T-helper 2 cell treated with Interferon-gamma antibody and Interleukin-4, amounts not matched to agents 100 ng/mL and 5 ng/mL, for 36 hours (primary cell): ENCODE measurements at regions not wholly inside any gene's neighbourhood (a gene's known extent, or its start where the extent isn't known, plus 50 kb on each side); places are given as distances from the start of the nearest gene placed in this dataset.

Source experiments
- intact Hi-C: fragments of 100-400 bp; cut with micrococcal nuclease; formaldehyde crosslinking; loops from one replicate; pipeline ENCODE4 v1.15.1; 2023

DNA sequence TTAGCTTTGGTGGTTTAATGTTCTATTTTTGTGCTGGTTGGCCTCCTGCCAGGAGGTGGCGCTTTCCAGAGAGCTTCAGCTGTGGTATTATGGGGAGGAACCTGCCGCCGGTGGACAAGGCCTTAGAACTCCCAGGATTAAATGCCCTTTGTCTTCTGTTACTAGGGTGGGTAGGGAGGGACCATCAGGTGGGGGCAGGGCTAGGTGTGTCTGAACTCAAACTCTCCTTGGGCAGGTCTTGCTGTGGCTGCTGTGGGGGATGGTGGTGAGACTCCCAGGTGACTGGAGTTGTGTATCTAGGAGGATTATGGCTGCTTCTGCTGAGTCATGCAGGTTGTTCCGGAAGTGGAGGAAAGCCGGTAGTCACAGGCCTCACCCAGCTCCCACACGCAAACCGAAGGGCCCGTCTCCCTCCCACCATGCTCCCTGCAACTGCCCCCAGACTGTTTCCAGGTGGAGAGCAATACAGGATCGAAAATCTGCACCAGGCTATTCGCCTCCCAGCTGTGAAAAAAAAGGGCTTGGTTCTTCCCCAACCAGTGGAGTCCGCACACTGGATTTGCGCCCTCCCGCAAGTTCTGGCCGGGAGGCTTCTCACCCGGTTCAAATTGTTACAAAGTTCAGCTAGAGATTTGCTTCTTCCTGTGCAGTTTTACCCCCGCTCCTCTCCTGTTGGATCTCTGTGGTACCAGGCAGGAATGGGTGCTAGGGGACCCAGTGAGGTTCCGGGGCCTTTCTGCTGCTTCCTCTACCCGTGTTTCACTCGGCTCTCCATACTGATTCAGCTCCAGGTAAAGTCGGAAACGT lies 220.5 kb downstream of the CENPF start:
- intact Hi-C loops = loop anchor here (5.0 kb wide), 1 partner anchor 704 kb away; no protein-coding TSS in a partner anchor

DNA sequence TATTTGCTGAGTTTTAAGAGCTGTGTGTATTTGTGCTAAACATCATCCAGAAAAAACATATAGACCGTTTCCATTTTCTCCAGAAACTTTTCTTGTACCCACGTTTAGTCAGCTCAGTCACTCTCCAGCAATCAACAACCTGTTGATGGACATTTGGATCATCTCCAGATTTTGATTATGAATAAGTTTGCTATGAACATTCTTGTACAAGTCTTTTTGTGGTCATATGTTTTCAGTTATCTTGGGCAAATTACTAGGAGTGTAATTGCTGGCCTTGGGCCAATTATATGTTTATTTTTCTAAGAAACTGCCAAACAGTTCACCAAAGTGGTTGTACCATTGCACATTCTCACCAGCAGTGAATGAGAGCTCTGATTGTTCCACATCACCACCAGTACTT lies 221.8 kb downstream of the CENPF start:
- intact Hi-C loops = loop anchor here (5.0 kb wide), 1 partner anchor 703 kb away; no protein-coding TSS in a partner anchor

DNA sequence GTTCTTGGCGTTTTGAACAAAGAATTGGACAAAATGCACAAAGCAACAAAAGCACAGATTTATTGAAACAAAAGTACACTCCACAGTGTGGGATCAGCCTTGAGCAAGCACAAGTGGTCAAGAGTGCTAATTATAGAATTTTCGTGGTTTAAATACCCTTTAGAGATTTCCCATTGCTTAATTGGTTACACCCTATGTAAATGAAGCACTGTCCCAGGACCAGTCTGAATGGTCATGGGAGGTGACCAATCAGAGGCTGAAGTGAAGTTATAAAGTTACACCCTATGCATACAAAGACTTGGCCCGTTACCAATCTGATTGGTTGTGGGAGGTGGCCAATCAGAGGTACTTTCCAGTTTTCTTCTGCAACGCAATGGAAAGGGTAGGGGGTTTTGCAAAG lies 223.6 kb downstream of the CENPF start:
- intact Hi-C loops = no loop called here

DNA sequence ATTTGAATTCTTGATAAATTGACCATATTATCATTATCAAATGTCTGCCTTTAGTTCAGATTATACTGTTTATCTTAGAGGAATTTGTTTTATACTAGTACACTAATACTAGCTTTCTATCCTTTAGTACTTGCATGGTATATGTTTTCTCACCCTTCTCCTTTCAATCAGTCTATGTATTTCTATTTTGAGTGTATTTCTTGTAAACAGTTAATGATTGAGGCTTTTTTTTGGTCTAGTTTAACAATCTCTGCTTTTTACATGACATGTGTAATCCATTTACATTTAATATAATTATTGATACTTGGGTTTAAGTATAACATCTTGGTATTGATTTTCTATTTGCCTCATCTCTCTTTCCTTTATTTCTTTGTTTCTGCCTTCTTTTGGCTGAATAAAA lies 224.9 kb downstream of the CENPF start:
- intact Hi-C loops = no loop called here

DNA sequence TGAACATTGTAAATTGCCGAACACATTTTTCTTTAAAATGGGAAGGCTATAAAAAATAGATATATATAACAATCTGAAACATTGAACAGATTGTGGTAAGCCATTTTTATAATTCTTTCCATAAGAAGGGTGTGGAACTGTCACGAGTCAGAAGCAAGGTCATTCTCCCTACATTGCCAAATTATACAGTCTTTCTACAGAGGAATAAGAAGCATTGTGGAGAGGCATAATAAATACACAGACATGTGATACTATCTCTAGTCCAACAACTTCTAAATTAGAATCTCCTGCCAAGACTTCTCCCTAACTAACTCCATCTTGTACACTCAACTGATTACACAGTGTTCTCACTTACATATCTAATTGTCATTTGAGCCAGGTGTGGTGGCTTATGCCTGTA lies 227.9 kb downstream of the CENPF start:
- intact Hi-C loops = no loop called here

DNA sequence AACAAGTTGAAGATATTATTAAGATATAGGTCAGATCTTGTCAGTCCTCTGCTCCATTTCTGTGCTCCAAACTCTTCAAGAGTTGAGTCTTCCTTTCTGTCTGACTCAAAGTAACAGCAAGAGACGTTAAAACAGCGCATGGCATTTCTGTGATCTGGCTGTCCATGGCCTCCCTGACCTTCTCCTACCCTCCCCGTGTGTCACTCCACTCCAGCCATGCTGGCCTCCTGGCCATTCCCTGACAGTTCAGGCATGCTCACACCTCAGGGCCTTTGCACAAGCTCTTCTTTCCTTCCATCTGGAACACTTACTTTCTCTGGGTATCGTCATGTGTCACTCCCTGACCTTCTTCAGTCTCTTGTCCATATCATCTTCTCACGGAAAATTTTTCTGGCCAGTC lies 229.0 kb downstream of the CENPF start:
- intact Hi-C loops = no loop called here

DNA sequence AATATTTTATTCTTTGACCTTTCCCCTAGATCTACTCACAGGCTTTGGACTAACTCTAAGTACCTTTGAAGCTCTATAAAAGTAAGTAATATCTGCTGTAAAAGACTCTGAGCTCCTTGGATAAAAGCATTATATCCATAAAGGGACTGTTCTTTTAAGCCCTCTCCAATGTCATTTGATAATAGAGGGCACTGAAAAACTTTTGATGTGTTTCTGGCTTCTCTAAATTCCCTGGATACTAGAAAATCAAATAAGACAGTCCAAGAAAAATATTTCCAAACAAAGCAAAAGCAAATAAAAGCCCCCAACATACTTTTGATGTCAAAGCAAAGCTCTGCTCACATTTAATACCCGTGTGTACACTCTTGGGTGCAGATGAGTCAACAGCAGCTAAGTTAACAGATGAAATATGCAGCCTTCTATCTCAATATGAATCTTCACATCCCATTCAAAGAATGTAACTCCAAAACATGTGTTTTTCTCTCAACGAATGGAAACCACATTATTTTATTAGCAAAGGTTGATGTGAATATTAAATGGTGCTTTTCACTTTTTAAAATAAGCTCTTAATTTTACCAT lies 230.3 kb downstream of the CENPF start:
- intact Hi-C loops = no loop called here

DNA sequence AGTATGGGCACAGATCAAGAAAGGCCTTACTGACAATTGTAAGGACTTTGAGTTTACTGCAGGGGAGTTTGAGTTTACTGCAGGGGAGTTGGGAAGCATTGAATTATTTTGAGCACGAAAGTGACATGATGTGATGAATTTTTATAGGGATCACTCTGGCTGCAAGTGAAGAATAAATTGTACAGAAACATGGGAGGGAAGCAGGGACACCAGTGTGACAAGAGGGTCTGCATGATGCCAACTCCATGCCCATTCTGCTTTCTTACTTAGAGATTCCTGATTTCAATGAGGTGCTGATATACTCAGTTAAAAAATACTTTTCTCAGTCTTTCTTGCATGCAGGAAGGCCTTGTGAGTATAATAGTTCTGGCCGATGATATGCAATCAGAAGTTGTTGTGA lies 234.4 kb downstream of the CENPF start:
- intact Hi-C loops = no loop called here

DNA sequence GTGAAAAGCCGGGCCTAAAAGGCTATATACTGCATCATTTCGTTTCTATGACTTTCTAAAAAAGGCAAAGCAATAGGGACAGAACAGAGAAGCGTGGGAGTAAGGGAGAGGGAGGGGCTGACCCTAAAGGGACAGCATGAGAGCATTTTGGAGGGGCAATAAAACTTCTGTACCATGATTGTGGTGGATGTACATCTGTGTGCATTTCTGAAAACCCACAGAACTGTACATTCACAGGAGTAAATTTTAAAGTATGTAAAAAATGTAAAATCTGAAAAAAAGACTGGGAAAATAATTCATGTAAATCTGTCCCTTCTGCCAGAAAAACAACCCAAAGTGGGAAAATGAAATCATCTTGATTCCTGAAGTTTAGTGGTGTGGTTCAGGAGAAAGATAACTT lies 235.4 kb downstream of the CENPF start:
- intact Hi-C loops = no loop called here

DNA sequence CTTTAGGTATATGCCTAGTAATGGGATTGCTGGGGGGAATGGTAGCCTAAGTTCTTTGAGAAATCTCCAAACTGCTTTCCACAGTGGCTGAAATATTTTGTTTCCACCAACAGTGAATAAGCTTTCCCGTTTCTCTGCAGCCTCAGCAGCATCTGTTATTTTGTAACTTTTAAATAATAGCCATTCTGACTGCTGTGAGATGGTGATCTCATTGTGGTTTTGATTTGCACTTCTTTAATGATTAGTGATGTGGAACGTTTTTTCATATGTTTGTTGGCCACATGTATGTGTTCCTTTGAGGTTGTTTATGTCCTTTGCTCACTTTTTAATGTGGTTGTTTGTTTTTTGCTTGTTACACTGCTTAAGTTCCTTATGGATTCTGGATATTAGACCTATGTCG lies 237.4 kb downstream of the CENPF start:
- intact Hi-C loops = no loop called here

DNA sequence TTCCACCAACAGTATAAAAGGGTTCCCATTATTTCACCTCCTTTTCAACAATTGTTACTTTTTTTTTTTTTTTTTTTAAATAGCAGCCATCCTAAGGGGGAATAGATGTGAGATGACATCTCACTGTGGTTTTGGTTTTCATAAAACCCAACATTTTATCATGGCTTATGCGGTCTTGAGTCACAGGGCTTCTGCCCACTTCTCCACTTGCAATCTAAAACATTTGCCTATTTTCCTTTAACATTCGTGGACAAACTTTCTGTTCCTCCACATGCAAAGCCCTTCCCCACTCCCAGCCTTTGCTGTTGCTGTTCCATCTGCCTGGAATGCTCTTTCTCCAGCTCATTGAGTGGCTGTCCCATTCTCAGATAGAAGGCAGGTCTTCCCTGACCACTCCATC lies 239.7 kb upstream of the KCNK2 start:
- intact Hi-C loops = no loop called here

DNA sequence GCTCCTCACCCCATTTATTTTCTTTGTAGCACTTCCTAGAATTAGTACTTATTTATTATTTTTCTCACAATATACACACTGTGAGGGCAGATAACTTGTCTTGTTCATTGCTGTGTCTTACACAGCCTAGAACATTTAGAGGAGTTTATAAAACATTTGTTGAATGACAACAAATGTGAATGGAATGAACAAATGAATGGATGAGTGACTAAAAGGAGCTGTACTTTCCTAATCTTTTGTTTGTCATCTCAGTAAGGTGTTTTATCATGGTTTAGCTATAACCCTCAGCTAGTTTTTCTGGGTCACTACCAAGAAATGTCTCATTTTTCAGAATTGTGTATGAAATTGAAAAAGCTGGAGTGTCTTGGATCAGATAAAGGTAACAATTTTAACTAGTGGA lies 239.3 kb upstream of the KCNK2 start:
- intact Hi-C loops = no loop called here

DNA sequence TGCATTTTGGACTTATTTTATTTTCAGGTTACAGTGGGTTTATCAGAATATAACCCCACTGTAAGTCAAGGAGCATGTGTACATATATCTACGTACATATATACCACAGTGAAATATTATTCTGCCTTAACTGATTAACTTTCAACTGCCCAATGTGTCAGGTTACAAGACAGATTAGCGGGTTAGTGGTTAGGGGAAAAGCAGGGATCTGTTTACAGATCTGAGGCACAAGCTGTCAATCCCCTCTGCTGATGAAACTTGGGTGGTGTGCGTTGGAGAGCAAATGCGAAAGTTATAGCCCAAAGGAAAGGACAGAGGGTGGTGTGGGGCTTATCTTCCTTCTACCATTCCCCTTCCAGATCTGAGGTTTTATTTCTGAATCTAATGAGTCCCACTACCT lies 238.2 kb upstream of the KCNK2 start:
- intact Hi-C loops = no loop called here

DNA sequence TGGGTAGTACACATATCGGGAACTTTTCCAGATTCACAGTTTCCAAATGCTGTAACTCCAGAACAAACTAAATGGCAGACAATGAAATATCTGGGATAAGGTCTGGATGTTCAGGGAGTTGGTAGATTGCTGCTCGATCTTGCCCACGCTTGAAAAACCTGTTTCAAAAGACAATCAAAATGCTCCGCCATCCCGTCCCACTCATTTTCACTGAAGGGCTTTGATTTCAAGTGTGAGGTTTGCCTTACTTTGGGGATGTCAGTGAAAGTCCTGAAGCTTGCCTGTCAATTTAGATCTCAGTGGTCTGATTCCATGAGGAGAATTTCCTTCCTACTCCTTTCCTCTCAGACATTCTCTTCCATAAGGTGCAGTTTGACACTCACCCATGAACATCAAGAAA lies 236.3 kb upstream of the KCNK2 start:
- intact Hi-C loops = no loop called here

DNA sequence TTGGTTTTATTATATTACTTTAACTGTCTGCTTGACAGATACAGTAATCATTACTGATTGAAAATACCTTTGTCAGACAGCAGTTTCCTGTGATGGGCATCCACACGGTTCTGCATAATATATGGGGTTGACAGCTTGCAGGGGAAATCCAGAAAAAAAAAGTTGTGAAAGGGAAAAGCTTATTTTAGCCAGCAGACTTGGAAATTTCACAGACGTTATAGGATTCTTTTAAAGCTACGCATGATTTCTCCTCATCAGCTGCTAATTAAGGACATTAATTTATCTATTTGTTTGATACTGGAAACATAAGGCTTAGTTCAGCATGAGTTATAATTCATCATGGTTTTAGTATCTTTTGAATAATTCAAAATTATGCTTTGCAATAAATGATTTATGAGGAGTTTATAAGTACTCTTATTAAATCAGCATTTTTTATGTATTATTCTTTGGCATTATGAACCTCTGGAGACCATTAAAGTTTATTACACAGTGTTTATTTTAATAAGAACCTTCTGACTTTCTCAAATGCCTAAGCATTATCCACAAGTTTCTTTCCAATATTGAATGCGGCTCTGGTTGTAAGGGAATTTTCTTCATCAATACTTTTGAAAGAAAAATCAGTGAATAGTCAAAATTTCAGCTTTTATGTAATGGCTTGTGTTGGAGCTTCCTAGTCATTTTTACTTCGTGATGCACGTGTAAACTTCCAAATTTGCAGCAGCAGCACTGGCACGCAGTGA lies 235.3 kb upstream of the KCNK2 start:
- intact Hi-C loops = no loop called here

DNA sequence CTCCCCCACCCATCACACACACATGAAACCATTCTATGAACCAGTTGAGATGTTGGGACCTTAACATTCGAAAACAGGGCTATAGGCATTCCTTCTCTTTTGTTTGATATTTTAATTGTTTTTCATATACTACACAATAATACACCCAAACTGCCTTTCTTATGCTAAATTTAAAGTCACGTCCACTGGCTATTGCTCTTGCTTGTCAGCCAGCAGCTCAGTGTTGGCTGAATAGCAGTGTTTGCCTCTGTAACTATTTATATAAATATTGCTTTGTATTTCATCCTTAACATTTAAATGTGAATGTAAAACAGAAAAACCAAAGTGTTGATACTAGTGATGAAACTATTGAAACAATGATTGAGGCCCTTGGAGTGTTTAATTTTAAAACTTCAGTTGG lies 234.4 kb upstream of the KCNK2 start:
- intact Hi-C loops = no loop called here

DNA sequence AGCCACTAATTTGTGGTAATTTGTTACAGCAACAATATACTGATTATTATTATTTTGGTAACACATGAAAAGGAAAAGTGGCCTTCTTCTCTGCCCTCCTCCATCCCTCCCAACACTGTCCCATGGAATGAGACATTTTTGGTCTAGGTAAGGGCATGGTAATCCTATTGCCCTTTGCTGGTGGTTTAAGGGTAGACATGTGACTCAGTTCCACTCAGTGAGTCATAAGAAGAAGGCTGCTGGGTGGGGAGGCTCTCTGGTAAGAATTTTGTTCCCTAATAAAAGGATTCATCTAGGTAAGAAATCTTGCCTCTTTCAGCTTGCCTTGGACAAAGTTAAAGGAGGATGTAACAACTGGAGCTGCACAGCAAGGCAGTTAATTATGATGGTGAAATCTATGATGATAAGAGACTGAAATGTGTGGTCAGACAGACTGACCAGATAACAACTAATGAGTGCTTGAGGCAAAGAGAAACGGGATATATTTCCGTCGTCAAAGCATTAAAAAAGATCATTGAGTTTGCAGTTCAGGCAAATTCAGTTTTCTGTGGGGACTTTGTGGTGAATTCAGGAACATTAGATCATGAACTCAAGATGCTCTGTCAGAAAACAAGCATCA lies 232.0 kb upstream of the KCNK2 start:
- intact Hi-C loops = no loop called here

DNA sequence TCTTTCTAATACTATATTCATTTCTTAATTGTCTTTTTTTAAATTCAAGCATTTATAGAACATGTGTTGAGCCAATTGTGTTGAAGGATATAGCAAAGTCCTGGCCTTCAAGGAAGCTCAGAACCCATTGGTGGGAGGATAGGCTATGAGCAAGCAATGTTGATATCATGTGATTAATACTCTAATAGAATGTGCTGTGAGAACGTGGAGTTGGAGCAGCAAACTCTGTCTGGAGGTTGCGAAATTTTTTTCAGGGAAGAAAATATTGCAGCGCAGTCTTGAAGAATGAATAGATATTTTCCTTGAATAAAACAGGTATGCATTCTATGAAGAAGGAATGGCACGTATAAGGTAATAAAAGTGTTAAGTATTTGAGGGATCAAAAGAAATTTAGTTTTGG lies 229.2 kb upstream of the KCNK2 start:
- intact Hi-C loops = no loop called here

DNA sequence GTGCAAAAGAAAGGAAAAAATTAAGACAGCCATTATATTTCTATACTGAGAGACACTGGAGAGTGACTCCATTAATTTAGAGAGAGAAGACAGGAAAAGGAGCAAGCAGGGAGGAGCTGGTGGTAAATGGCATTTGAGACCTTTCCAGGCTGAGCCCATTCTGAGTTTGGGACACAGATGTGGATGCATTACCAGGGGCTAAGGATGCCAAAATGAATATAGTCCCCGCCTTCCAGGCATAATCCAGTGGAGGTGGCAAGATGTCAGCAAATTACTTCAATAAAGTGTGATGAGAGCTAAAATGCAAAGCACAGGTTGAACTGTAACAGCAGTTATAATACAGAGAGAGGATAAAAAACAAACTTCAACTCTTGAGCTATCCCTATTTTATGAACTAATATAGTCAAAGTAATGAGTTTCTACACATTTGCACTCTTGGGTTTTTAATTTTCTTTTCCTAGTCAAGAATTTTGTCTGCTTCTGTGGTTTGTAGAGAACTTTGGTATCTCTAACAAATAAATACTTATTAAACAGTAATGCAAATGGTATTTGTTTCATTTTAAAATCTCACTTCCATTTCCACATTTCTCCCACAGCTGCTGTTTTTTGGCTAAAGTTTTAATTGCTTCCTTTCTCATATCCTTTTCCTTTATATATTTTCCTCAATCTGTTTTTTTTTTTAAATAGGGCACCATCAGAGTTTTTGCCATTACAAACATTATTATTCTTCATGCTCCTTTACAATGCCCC lies 228.2 kb upstream of the KCNK2 start:
- intact Hi-C loops = no loop called here

DNA sequence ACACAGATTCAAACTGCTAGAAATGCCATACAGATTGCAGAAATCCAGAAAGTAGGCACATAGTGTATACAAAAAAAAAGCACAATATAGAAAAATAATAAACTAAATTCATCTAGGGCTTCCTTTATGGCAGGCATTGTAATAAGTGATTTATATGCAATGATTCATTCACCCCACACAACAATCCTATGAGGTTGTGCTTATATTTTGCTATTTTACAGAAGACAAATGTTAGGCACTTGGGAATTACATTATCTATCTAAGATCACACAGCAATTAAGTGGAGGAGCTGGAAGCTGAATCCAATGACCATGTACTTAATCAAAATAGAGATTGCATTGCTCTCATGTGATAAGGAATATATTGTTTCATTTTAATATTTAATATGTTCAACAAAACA lies 225.7 kb upstream of the KCNK2 start:
- intact Hi-C loops = no loop called here

DNA sequence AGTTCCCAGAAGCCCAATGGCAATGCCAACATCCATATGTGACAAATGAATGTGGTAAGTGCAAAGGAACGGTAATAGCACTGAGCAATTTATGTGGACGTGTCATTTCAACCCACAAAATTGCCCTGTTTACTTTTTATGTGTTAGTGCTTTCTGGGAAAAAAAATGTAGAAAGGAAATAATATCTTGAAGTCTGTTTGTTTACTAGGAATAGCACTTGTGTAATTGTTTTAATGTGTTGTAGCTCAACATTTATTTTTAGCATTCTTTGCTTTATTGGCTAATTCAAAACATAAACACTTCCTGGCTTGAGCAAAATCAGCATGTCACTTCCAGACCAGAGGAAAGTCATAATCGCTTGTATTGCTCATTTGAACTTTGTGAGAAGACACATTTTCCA lies 224.8 kb upstream of the KCNK2 start:
- intact Hi-C loops = no loop called here
